ENCODE measurements at regions not wholly inside any gene's neighbourhood (a gene's known extent, or its start where the extent isn't known, plus 50 kb on each side); places are given as distances from the start of the nearest gene placed in this dataset.

GRCh38 chr10:107739951-107740350 lies 575.4 kb upstream of the SORCS1 start:
- no peak overlapping the region for H3K4ac ChIP-seq (ENCODE audit: low read depth, low read length)
- no peak overlapping the region for H2BK15ac ChIP-seq (ENCODE audit: low read depth, low read length)
- no peak overlapping the region for H3K18ac ChIP-seq (ENCODE audit: insufficient read length, low read depth, low read length)
- Mint-ChIP-seq H3K9me3 (no peaks in the 10 kb centered on the region), H3K27me3 (ENCODE audit: low read depth) (no peaks in the 10 kb centered on the region), H3K36me3 (ENCODE audit: insufficient read depth in 1 of 3, low read depth in 3 of 3) (no peaks in the 10 kb centered on the region), H3K4me3 (no peak overlapping the region), H3K27ac (no peak overlapping the region), H3K4me1 (no peaks in the 10 kb centered on the region)
- no peak overlapping the region for H2BK20ac ChIP-seq (ENCODE audit: low read depth, low read length, poor library complexity, severe bottlenecking)
- H3K79me2 ChIP-seq (ENCODE audit: insufficient read depth, low read length), result no peaks in the 10 kb centered on the region
- DNase-seq, result no peak
- H3K9ac ChIP-seq (ENCODE audit: extremely low read depth, insufficient read length, low read length), result no peak overlapping the region
- H3K23ac ChIP-seq (ENCODE audit: insufficient read length, low read depth, low read length), result no peak overlapping the region
- no peaks in the 10 kb centered on the region for H3K9me3 ChIP-seq (ENCODE audit: control insufficient read depth, low read depth, low read length)
- no peaks in the 10 kb centered on the region for H3K27me3 ChIP-seq (ENCODE audit: insufficient read depth, low read length)
- H3K27ac ChIP-seq (ENCODE audit: insufficient read length, low read depth, low read length), result no peak overlapping the region
- H2BK12ac ChIP-seq (ENCODE audit: insufficient read length, low read depth, low read length), result no peak overlapping the region
- no peak overlapping the region for H2BK5ac ChIP-seq (ENCODE audit: insufficient read length, low read length)
- H2AK5ac ChIP-seq (ENCODE audit: insufficient read length, low read length), result no peak overlapping the region
- no CpG with 5 or more reads among the region's 3 CpGs for WGBS (ENCODE audit: extremely low coverage, insufficient read length, low lambda C conversion rate)
- no peak overlapping the region for H3K4me2 ChIP-seq (ENCODE audit: insufficient read depth, insufficient read length, low read length)
- H4K5ac ChIP-seq (ENCODE audit: insufficient read length, low read depth, low read length), result no peak overlapping the region
- no peak overlapping the region for H3T11ph ChIP-seq (ENCODE audit: low read length)
- H2BK120ac ChIP-seq (ENCODE audit: low read depth, low read length, poor library complexity, severe bottlenecking), result no peak overlapping the region
- no peak for TF ChIP-seq CTCF (conservative IDR thresholded peaks at IDR 0.05)
- no peaks in the 10 kb centered on the region for H3K79me1 ChIP-seq (ENCODE audit: insufficient read depth, low read depth, low read length, poor library complexity, severe bottlenecking)
- no peaks in the 10 kb centered on the region for H3K4me1 ChIP-seq (ENCODE audit: insufficient read depth, low read length)
- H3K14ac ChIP-seq (ENCODE audit: insufficient read depth, low read length), result no peak overlapping the region
- no peak overlapping the region for H4K91ac ChIP-seq (ENCODE audit: insufficient read length, low read depth, low read length)
- H2AFZ ChIP-seq (ENCODE audit: low read length), result no peak overlapping the region
- H3K56ac ChIP-seq (ENCODE audit: insufficient read length, low read depth, low read length), result no peak overlapping the region
- H3K23me2 ChIP-seq (ENCODE audit: insufficient read length, low read depth, low read length, poor library complexity, severe bottlenecking), result no peaks in the 10 kb centered on the region
- H4K8ac ChIP-seq (replicated peaks; ENCODE audit: insufficient read length, low read depth, low read length), result no peak overlapping the region
- no peaks in the 10 kb centered on the region for H4K20me1 ChIP-seq (ENCODE audit: control insufficient read depth, insufficient read depth, insufficient read length)

All from H9 (cell line).